T-helper 17 cell (primary cell): ENCODE measurements at regions not wholly inside any gene's neighbourhood (a gene's known extent, or its start where the extent isn't known, plus 50 kb on each side); places are given as distances from the start of the nearest gene placed in this dataset.

ENCODE experiments used
- ATAC-seq: fragments of 150-1000 bp; cut with Tn5 transposase; 2 replicates; pipeline ENCODE4 v1.10.0; 2021; ENCODE audit warnings: mild to moderate bottlenecking, moderate library complexity
- DNase-seq, 3 donors: peaks; one replicate each; pipeline versions ENCODE4 v3.0.0 to v3.0.0-alpha.2; 2020 to 2021
- H3K9me3 ChIP-seq: one replicate; pipeline ENCODE4 v1.7.0; 2013; ENCODE audit warnings: low read length, mild to moderate bottlenecking; ENCODE audit not compliant: control insufficient read depth, poor library complexity, severe bottlenecking
- H3K27ac Mint-ChIP-seq: one replicate; pipeline ENCODE4 v1.8.0; 2022; ENCODE audit warnings: mild to moderate bottlenecking, moderate library complexity, mixed read lengths
- H3K27me3 Mint-ChIP-seq: one replicate; pipeline ENCODE4 v1.8.0; 2022; ENCODE audit warnings: mixed read lengths
- H3K36me3 Mint-ChIP-seq: one replicate; pipeline ENCODE4 v1.8.0; 2022; ENCODE audit warnings: low read depth, mixed read lengths
- H3K4me1 Mint-ChIP-seq: one replicate; pipeline ENCODE4 v1.8.0; 2022; ENCODE audit warnings: mild to moderate bottlenecking, mixed read lengths
- H3K4me3 Mint-ChIP-seq: one replicate; pipeline ENCODE4 v1.8.0; 2022; ENCODE audit warnings: mild to moderate bottlenecking, moderate library complexity, mixed read lengths

- H3K4me1 Mint-ChIP-seq: no peaks in the 10 kb centered on the region
- ATAC-seq (no peak), DNase-seq (no peak)
- H3K4me3 Mint-ChIP-seq: no peak overlapping the region
- H3K36me3 Mint-ChIP-seq: no peaks in the 10 kb centered on the region
- H3K9me3 ChIP-seq: no peaks in the 10 kb centered on the region
- no peaks in the 10 kb centered on the region for H3K27me3 Mint-ChIP-seq
- H3K27ac Mint-ChIP-seq: no peak overlapping the region
These were observed 412.8 kb downstream of the PRDM5 start for GRCh38 chr4:120509719-120510118.

GRCh38 chr4:120509222-120509621, 413.3 kb downstream of the PRDM5 start:
- H3K9me3 ChIP-seq: no peaks in the 10 kb centered on the region
- no peak for ATAC-seq
- H3K4me1 Mint-ChIP-seq: no peaks in the 10 kb centered on the region
- no peak overlapping the region for H3K4me3 Mint-ChIP-seq
- no peak overlapping the region for H3K27ac Mint-ChIP-seq
- H3K27me3 Mint-ChIP-seq: no peaks in the 10 kb centered on the region
- H3K36me3 Mint-ChIP-seq: no peaks in the 10 kb centered on the region
- no peak for DNase-seq

- no peaks in the 10 kb centered on the region for H3K9me3 ChIP-seq
- Mint-ChIP-seq H3K4me1 (no peaks in the 10 kb centered on the region), H3K36me3 (no peaks in the 10 kb centered on the region), H3K4me3 (no peak overlapping the region), H3K27me3 (no peaks in the 10 kb centered on the region), H3K27ac (no peak overlapping the region)
- DNase-seq (no peak), ATAC-seq (no peak)
These were observed 414.5 kb downstream of the PRDM5 start for GRCh38 chr4:120508036-120508435.

- H3K27me3 Mint-ChIP-seq: no peaks in the 10 kb centered on the region
- H3K9me3 ChIP-seq: no peaks in the 10 kb centered on the region
- DNase-seq (no peak), ATAC-seq (no peak)
- H3K36me3 Mint-ChIP-seq: no peaks in the 10 kb centered on the region
- no peaks in the 10 kb centered on the region for H3K4me1 Mint-ChIP-seq
- no peak overlapping the region for H3K27ac Mint-ChIP-seq
- no peak overlapping the region for H3K4me3 Mint-ChIP-seq
These were observed 416.0 kb downstream of the PRDM5 start for GRCh38 chr4:120506536-120506935.

GRCh38 chr4:120498678-120499077, 423.8 kb downstream of the PRDM5 start:
- no peaks in the 10 kb centered on the region for H3K36me3 Mint-ChIP-seq
- H3K9me3 ChIP-seq: no peaks in the 10 kb centered on the region
- DNase-seq (no peak), ATAC-seq (no peak)
- no peak overlapping the region for H3K27ac Mint-ChIP-seq
- no peak overlapping the region for H3K4me3 Mint-ChIP-seq
- no peaks in the 10 kb centered on the region for H3K4me1 Mint-ChIP-seq
- H3K27me3 Mint-ChIP-seq: no peaks in the 10 kb centered on the region

GRCh38 chr4:120491481-120491880, 424.8 kb upstream of the MAD2L1 start:
- Mint-ChIP-seq H3K4me3 (no peak overlapping the region), H3K27me3 (no peaks in the 10 kb centered on the region), H3K27ac (no peak overlapping the region), H3K36me3 (no peaks in the 10 kb centered on the region), H3K4me1 (no peaks in the 10 kb centered on the region)
- ATAC-seq (no peak), DNase-seq (no peak)
- no peaks in the 10 kb centered on the region for H3K9me3 ChIP-seq

GRCh38 chr4:120481756-120482155, 415.1 kb upstream of the MAD2L1 start:
- H3K9me3 ChIP-seq: no peaks in the 10 kb centered on the region
- Mint-ChIP-seq H3K36me3 (no peaks in the 10 kb centered on the region), H3K27ac (no peak overlapping the region), H3K4me3 (no peak overlapping the region), H3K27me3 (no peaks in the 10 kb centered on the region), H3K4me1 (no peaks in the 10 kb centered on the region)
- ATAC-seq (no peak), DNase-seq (no peak)

GRCh38 chr4:120472447-120473131, 405.9 kb upstream of the MAD2L1 start:
- DNase-seq (no peak), ATAC-seq (no peak)
- Mint-ChIP-seq H3K27ac (no peak overlapping the region), H3K27me3 (no peaks in the 10 kb centered on the region), H3K4me1 (no peaks in the 10 kb centered on the region), H3K4me3 (no peak overlapping the region), H3K36me3 (no peaks in the 10 kb centered on the region)
- H3K9me3 ChIP-seq: no peaks in the 10 kb centered on the region

GRCh38 chr4:120466429-120466828, 399.8 kb upstream of the MAD2L1 start:
- Mint-ChIP-seq H3K4me1 (no peaks in the 10 kb centered on the region), H3K27ac (no peak overlapping the region)

GRCh38 chr4:120454788-120455187, 388.1 kb upstream of the MAD2L1 start:
- H3K4me1 Mint-ChIP-seq: no peaks in the 10 kb centered on the region
- peaks cover 5% of the 10 kb centered on the region for H3K27me3 Mint-ChIP-seq
- no peaks in the 10 kb centered on the region for H3K9me3 ChIP-seq
- ATAC-seq: no peak
- H3K36me3 Mint-ChIP-seq: no peaks in the 10 kb centered on the region
- no peak for DNase-seq
- no peak overlapping the region for H3K27ac Mint-ChIP-seq
- H3K4me3 Mint-ChIP-seq: no peak overlapping the region

More at GRCh38 chr4:120466429-120466828, 399.8 kb upstream of the MAD2L1 start:
- no peak for DNase-seq
- H3K27me3 Mint-ChIP-seq: no peaks in the 10 kb centered on the region
- ATAC-seq: no peak
- no peaks in the 10 kb centered on the region for H3K9me3 ChIP-seq
- no peak overlapping the region for H3K4me3 Mint-ChIP-seq
- no peaks in the 10 kb centered on the region for H3K36me3 Mint-ChIP-seq

- Mint-ChIP-seq H3K4me3 (no peak overlapping the region), H3K27me3 (peaks cover 9% of the 10 kb centered on the region), H3K4me1 (no peaks in the 10 kb centered on the region), H3K27ac (no peak overlapping the region), H3K36me3 (no peaks in the 10 kb centered on the region)
- no peak for DNase-seq
- H3K9me3 ChIP-seq: no peaks in the 10 kb centered on the region
- no peak for ATAC-seq
These were observed 385.9 kb upstream of the MAD2L1 start for GRCh38 chr4:120452536-120452935.

GRCh38 chr4:120452001-120452400, 385.4 kb upstream of the MAD2L1 start:
- no peak overlapping the region for H3K27ac Mint-ChIP-seq
- H3K9me3 ChIP-seq: no peaks in the 10 kb centered on the region
- no peaks in the 10 kb centered on the region for H3K36me3 Mint-ChIP-seq
- peaks cover 9% of the 10 kb centered on the region for H3K27me3 Mint-ChIP-seq
- no peak overlapping the region for H3K4me3 Mint-ChIP-seq
- no peaks in the 10 kb centered on the region for H3K4me1 Mint-ChIP-seq
- DNase-seq (no peak), ATAC-seq (no peak)

GRCh38 chr4:120447774-120448173, 381.1 kb upstream of the MAD2L1 start:
- peaks cover 3% of the 10 kb centered on the region for H3K4me1 Mint-ChIP-seq
- no peak for DNase-seq

GRCh38 chr4:120446051-120446567, 379.5 kb upstream of the MAD2L1 start:
- no peak for ATAC-seq
- Mint-ChIP-seq H3K27me3 (peaks cover 9% of the 10 kb centered on the region), H3K27ac (no peak overlapping the region), H3K4me3 (no peak overlapping the region), H3K36me3 (no peaks in the 10 kb centered on the region), H3K4me1 (peaks cover 3% of the 10 kb centered on the region)
- DNase-seq: no peak
- H3K9me3 ChIP-seq: no peaks in the 10 kb centered on the region

More at GRCh38 chr4:120447774-120448173, 381.1 kb upstream of the MAD2L1 start:
- peaks cover 9% of the 10 kb centered on the region for H3K27me3 Mint-ChIP-seq
- no peaks in the 10 kb centered on the region for H3K36me3 Mint-ChIP-seq
- ATAC-seq: no peak
- no peak overlapping the region for H3K4me3 Mint-ChIP-seq
- no peak overlapping the region for H3K27ac Mint-ChIP-seq
- H3K9me3 ChIP-seq: no peaks in the 10 kb centered on the region
